ENCODE measurements at regions not wholly inside any gene's neighbourhood (a gene's known extent, or its start where the extent isn't known, plus 50 kb on each side); places are given as distances from the start of the nearest gene placed in this dataset.

- Histone ChIP-seq H3K9ac (ENCODE audit: low read length) (no peak overlapping the region), H4K20me1 (ENCODE audit: insufficient read depth) (no peaks in the 10 kb centered on the region), H3F3A (ENCODE audit: insufficient read depth, low read length, poor library complexity, severe bottlenecking) (no peaks in the 10 kb centered on the region), H2AFZ (ENCODE audit: low read depth, low read length) (no peak overlapping the region), H3K9me3 (ENCODE audit: low read length) (no peaks in the 10 kb centered on the region), H3K4me3 (ENCODE audit: low read length) (no peak overlapping the region), H3K27me3 (ENCODE audit: insufficient read depth, low read depth, low read length) (no peaks in the 10 kb centered on the region), H3K36me3 (ENCODE audit: insufficient read depth, low read length) (no peaks in the 10 kb centered on the region), H3K79me2 (replicated peaks; ENCODE audit: insufficient read depth, low read length) (no peaks in the 10 kb centered on the region), H3K4me2 (ENCODE audit: low read length) (no peak overlapping the region), H3K27ac (ENCODE audit: low read length) (no peak overlapping the region), H3K9me2 (ENCODE audit: insufficient read depth, low read length) (no peaks in the 10 kb centered on the region)
- no peak for TF ChIP-seq CTCF (IDR thresholded peaks at IDR 0.05; ENCODE audit: poor library complexity, severe bottlenecking)
Observed at GRCh38 chr11:19560156-19560555, 152.5 kb upstream of the NAV2 start.

GRCh38 chr11:19559746-19560145, 152.9 kb upstream of the NAV2 start:
- Histone ChIP-seq H3F3A (ENCODE audit: insufficient read depth, low read length, poor library complexity, severe bottlenecking) (no peaks in the 10 kb centered on the region), H3K36me3 (ENCODE audit: insufficient read depth, low read length) (no peaks in the 10 kb centered on the region), H3K4me2 (ENCODE audit: low read length) (no peak overlapping the region), H3K9me2 (ENCODE audit: insufficient read depth, low read length) (no peaks in the 10 kb centered on the region), H3K27ac (ENCODE audit: low read length) (no peak overlapping the region), H3K9me3 (ENCODE audit: low read length) (no peaks in the 10 kb centered on the region), H3K4me3 (ENCODE audit: low read length) (no peak overlapping the region), H3K79me2 (replicated peaks; ENCODE audit: insufficient read depth, low read length) (no peaks in the 10 kb centered on the region), H2AFZ (ENCODE audit: low read depth, low read length) (no peak overlapping the region), H3K9ac (ENCODE audit: low read length) (no peak overlapping the region), H4K20me1 (ENCODE audit: insufficient read depth) (no peaks in the 10 kb centered on the region), H3K27me3 (ENCODE audit: insufficient read depth, low read depth, low read length) (no peaks in the 10 kb centered on the region)
- TF ChIP-seq POLR2AphosphoS5 (IDR thresholded peaks at IDR 0.05) = no peak
- TF ChIP-seq RAD21 (conservative IDR thresholded peaks at IDR 0.05) = no peak
- TF ChIP-seq EZH2 (IDR thresholded peaks at IDR 0.05; ENCODE audit: borderline replicate concordance, insufficient read depth, low read length, poor library complexity, severe bottlenecking) = no peak
- TF ChIP-seq SMC3 (conservative IDR thresholded peaks at IDR 0.05; ENCODE audit: poor library complexity) = no peak
- TF ChIP-seq CTCF (IDR thresholded peaks at IDR 0.05; ENCODE audit: poor library complexity, severe bottlenecking) = no peak
- no peak for TF ChIP-seq MXI1 (conservative IDR thresholded peaks at IDR 0.05; ENCODE audit: poor library complexity, severe bottlenecking)
- no peak for TF ChIP-seq EP300 (conservative IDR thresholded peaks at IDR 0.05; ENCODE audit: poor library complexity, severe bottlenecking)
- TF ChIP-seq REST (IDR thresholded peaks at IDR 0.05; ENCODE audit: borderline replicate concordance) = no peak
- TF ChIP-seq TAF1 (IDR thresholded peaks at IDR 0.05; ENCODE audit: low read depth) = no peak

All from neural cell (in vitro differentiated cells).